ENCODE measurements at regions not wholly inside any gene's neighbourhood (a gene's known extent, or its start where the extent isn't known, plus 50 kb on each side); places are given as distances from the start of the nearest gene placed in this dataset.

- no peak for DNase-seq
Observed at GRCh38 chr7:35331730-35332678, 78.1 kb upstream of the TBX20 start.

GRCh38 chr7:35329026-35329425, 75.1 kb upstream of the TBX20 start:
- DNase-seq: no peak

GRCh38 chr7:35319606-35320005, 65.7 kb upstream of the TBX20 start:
- no peak for DNase-seq

GRCh38 chr7:35316549-35316948, 62.6 kb upstream of the TBX20 start:
- no peak for DNase-seq

- no peak for DNase-seq
Observed at GRCh38 chr7:35315517-35315916, 61.6 kb upstream of the TBX20 start.

GRCh38 chr7:35314354-35314753, 60.5 kb upstream of the TBX20 start:
- DNase-seq: no peak

- DNase-seq: no peak
Observed at GRCh38 chr7:35313575-35313974, 59.7 kb upstream of the TBX20 start.
